HG03460 (cell line): ENCODE measurements at regions not wholly inside any gene's neighbourhood (a gene's known extent, or its start where the extent isn't known, plus 50 kb on each side); places are given as distances from the start of the nearest gene placed in this dataset.
"Not testable (repeated sequence)": the region's sequence is repeated elsewhere in the genome, so short reads cannot be mapped to it uniquely, and the experiment has no call there.

Experiments
- ATAC-seq: cut with Tn5 transposase; IDR thresholded peaks from one replicate; pipeline ENCODE4 v1.9.1; 2021; ENCODE audit not compliant: unreplicated experiment

- ATAC-seq = no peak
Observed at GRCh38 chr10:28354511-28354910, 51.6 kb upstream of the MPP7 start.

GRCh38 chr10:28355376-28355775 lies 52.5 kb upstream of the MPP7 start:
- ATAC-seq = no peak

- ATAC-seq = no peak
Observed at GRCh38 chr10:28359334-28359733, 56.5 kb upstream of the MPP7 start.

GRCh38 chr10:28360175-28360574 lies 57.3 kb upstream of the MPP7 start:
- no peak for ATAC-seq

GRCh38 chr10:28363376-28363775 lies 60.5 kb upstream of the MPP7 start:
- no peak for ATAC-seq

GRCh38 chr10:28365840-28366239 lies 63.0 kb upstream of the MPP7 start:
- no peak for ATAC-seq

GRCh38 chr10:28366994-28367393 lies 64.1 kb upstream of the MPP7 start:
- no peak for ATAC-seq

- ATAC-seq = no peak
Observed at GRCh38 chr10:28367413-28367812, 64.5 kb upstream of the MPP7 start.

- ATAC-seq = peak; percentile 96
Observed at GRCh38 chr10:28367929-28368484, 65.1 kb upstream of the MPP7 start.

- ATAC-seq = no peak
Observed at GRCh38 chr10:28370107-28370835, 67.4 kb upstream of the MPP7 start.

GRCh38 chr10:28371638-28372037 lies 68.8 kb upstream of the MPP7 start:
- ATAC-seq = not testable (repeated sequence)

GRCh38 chr10:28374036-28374435 lies 71.2 kb upstream of the MPP7 start:
- ATAC-seq = no peak

GRCh38 chr10:28375399-28376354 lies 72.8 kb upstream of the MPP7 start:
- ATAC-seq = no peak

GRCh38 chr10:28378986-28379585 lies 76.2 kb upstream of the MPP7 start:
- ATAC-seq = no peak

- no peak for ATAC-seq
Observed at GRCh38 chr10:28381466-28381865, 78.6 kb upstream of the MPP7 start.

GRCh38 chr10:28381903-28382347 lies 79.1 kb upstream of the MPP7 start:
- peak; percentile 87 for ATAC-seq

- ATAC-seq = no peak
Observed at GRCh38 chr10:28382525-28383269, 79.8 kb upstream of the MPP7 start.

GRCh38 chr10:28384557-28384956 lies 81.7 kb upstream of the MPP7 start:
- no peak for ATAC-seq

GRCh38 chr10:28385748-28386502 lies 83.1 kb upstream of the MPP7 start:
- no peak for ATAC-seq

GRCh38 chr10:28386503-28386868 lies 83.6 kb upstream of the MPP7 start:
- no peak for ATAC-seq
